ENCODE measurements at regions not wholly inside any gene's neighbourhood (a gene's known extent, or its start where the extent isn't known, plus 50 kb on each side); places are given as distances from the start of the nearest gene placed in this dataset.
"Not testable (repeated sequence)": the region's sequence is repeated elsewhere in the genome, so short reads cannot be mapped to it uniquely, and the experiment has no call there.

- no peak for DNase-seq (ENCODE audit: low read depth)
Measured at GRCh38 chr10:64855941-64856340, 1334.7 kb downstream of the REEP3 start.

GRCh38 chr10:64859911-64860310 lies 1338.7 kb downstream of the REEP3 start:
- no peak for DNase-seq (ENCODE audit: low read depth)

GRCh38 chr10:64863836-64864235 lies 1342.6 kb downstream of the REEP3 start:
- no peak for DNase-seq (ENCODE audit: low read depth)

GRCh38 chr10:64867501-64867962 lies 1346.3 kb downstream of the REEP3 start:
- no peak for DNase-seq (ENCODE audit: low read depth)

GRCh38 chr10:64873088-64873487 lies 1351.9 kb downstream of the REEP3 start:
- DNase-seq (ENCODE audit: low read depth), result no peak

- DNase-seq (ENCODE audit: low read depth), result no peak
Measured at GRCh38 chr10:64873959-64874358, 1352.8 kb downstream of the REEP3 start.

- no peak for DNase-seq (ENCODE audit: low read depth)
Measured at GRCh38 chr10:64880546-64880945, 1359.3 kb downstream of the REEP3 start.

GRCh38 chr10:64881257-64881656 lies 1360.1 kb downstream of the REEP3 start:
- no peak for DNase-seq (ENCODE audit: low read depth)

- DNase-seq (ENCODE audit: low read depth), result no peak
Measured at GRCh38 chr10:64896582-64896981, 1375.4 kb downstream of the REEP3 start.

GRCh38 chr10:64906311-64906710 lies 1385.1 kb downstream of the REEP3 start:
- DNase-seq (ENCODE audit: low read depth), result not testable (repeated sequence)

GRCh38 chr10:64924306-64924705 lies 1403.1 kb downstream of the REEP3 start:
- DNase-seq (ENCODE audit: low read depth), result not testable (repeated sequence)

GRCh38 chr10:64952042-64952441 lies 1430.8 kb downstream of the REEP3 start:
- no peak for DNase-seq (ENCODE audit: low read depth)

GRCh38 chr10:64956441-64956840 lies 1435.2 kb downstream of the REEP3 start:
- no peak for DNase-seq (ENCODE audit: low read depth)

GRCh38 chr10:64959116-64959515 lies 1437.9 kb downstream of the REEP3 start:
- no peak for DNase-seq (ENCODE audit: low read depth)

- no peak for DNase-seq (ENCODE audit: low read depth)
Measured at GRCh38 chr10:64959883-64960282, 1438.7 kb downstream of the REEP3 start.

GRCh38 chr10:64973391-64973790 lies 1452.2 kb downstream of the REEP3 start:
- DNase-seq (ENCODE audit: low read depth), result no peak

- no peak for DNase-seq (ENCODE audit: low read depth)
Measured at GRCh38 chr10:64976150-64976549, 1454.9 kb downstream of the REEP3 start.

GRCh38 chr10:64977915-64978314 lies 1456.7 kb downstream of the REEP3 start:
- DNase-seq (ENCODE audit: low read depth), result no peak

GRCh38 chr10:64996886-64997285 lies 1475.7 kb downstream of the REEP3 start:
- DNase-seq (ENCODE audit: low read depth), result no peak

GRCh38 chr10:65010845-65011244 lies 1489.6 kb downstream of the REEP3 start:
- DNase-seq (ENCODE audit: low read depth), result no peak

GRCh38 chr10:65017523-65017922 lies 1496.3 kb downstream of the REEP3 start:
- DNase-seq (ENCODE audit: low read depth), result no peak

- DNase-seq (ENCODE audit: low read depth), result no peak
Measured at GRCh38 chr10:65024886-65025285, 1503.7 kb downstream of the REEP3 start.

- no peak for DNase-seq (ENCODE audit: low read depth)
Measured at GRCh38 chr10:65030263-65030662, 1509.1 kb downstream of the REEP3 start.

- DNase-seq (ENCODE audit: low read depth), result no peak
Measured at GRCh38 chr10:65032867-65033769, 1511.9 kb downstream of the REEP3 start.
